CD14-positive monocyte (primary cell): ENCODE measurements at regions not wholly inside any gene's neighbourhood (a gene's known extent, or its start where the extent isn't known, plus 50 kb on each side); places are given as distances from the start of the nearest gene placed in this dataset.

ENCODE experiments used
- DNase-seq, 3 donors: peaks; one replicate each; pipeline ENCODE4 v3.0.0-alpha.2; 2011 to 2022
- H2AFZ ChIP-seq: 2 replicates; pipeline ENCODE4 v1.6.0; 2012; ENCODE audit warnings: mild to moderate bottlenecking, low read depth, low read length, inconsistent platforms; ENCODE audit not compliant: insufficient read depth, poor library complexity, severe bottlenecking
- H3K27ac ChIP-seq, 2 donors: 1 replicate in 1 of 2; 2 replicates in 1 of 2; pipeline ENCODE4 v1.5.1; 2012 to 2013; ENCODE audit warnings: low read length in 2 of 2, control low read depth in 1 of 2, inconsistent platforms in 1 of 2, low read depth in 1 of 2, mild to moderate bottlenecking in 1 of 2
- H3K27me3 ChIP-seq, 2 donors: one replicate each; pipeline versions ENCODE4 v1.6.0 to v1.6.1; 2011 to 2013; ENCODE audit warnings: low read length in 2 of 2; ENCODE audit not compliant: control insufficient read depth in 2 of 2, insufficient read depth in 2 of 2
- H3K36me3 ChIP-seq, 2 donors: replicated peaks in 1 of 2; 1 replicate in 1 of 2; 2 replicates in 1 of 2; pipeline versions ENCODE4 v1.5.1 to v1.6.1; 2012 to 2013; ENCODE audit warnings: low read length in 2 of 2, control low read depth in 1 of 2, inconsistent platforms in 1 of 2, mild to moderate bottlenecking in 1 of 2; ENCODE audit not compliant: insufficient read depth in 2 of 2, control insufficient read depth in 1 of 2
- H3K4me1 ChIP-seq, 2 donors: 1 replicate in 1 of 2; 2 replicates in 1 of 2; pipeline versions ENCODE4 v1.5.1 to v1.6.1; 2012 to 2013; ENCODE audit warnings: low read length in 2 of 2, control low read depth in 1 of 2, inconsistent platforms in 1 of 2, mild to moderate bottlenecking in 1 of 2, moderate library complexity in 1 of 2; ENCODE audit not compliant: insufficient read depth in 2 of 2, control insufficient read depth in 1 of 2
- H3K4me2 ChIP-seq: replicated peaks from 2 replicates; pipeline ENCODE3; 2012; ENCODE audit warnings: low read length, moderate library complexity, mild to moderate bottlenecking; ENCODE audit not compliant: poor library complexity, severe bottlenecking; ENCODE audit errors: extremely low read depth
- H3K4me3 ChIP-seq, 3 experiments: fragments of 200-600 bp in 1 of 3; sonication (generic) in 1 of 3; replicated peaks in 1 of 3; 1 replicate in 2 of 3; 2 replicates in 1 of 3; pipeline ENCODE4 v1.5.1; 2011 to 2013; ENCODE audit warnings: low read length in 3 of 3, mild to moderate bottlenecking in 3 of 3, control low read depth in 2 of 3, low read depth in 2 of 3, inconsistent platforms in 1 of 3, moderate library complexity in 1 of 3
- H3K79me2 ChIP-seq: 2 replicates; pipeline ENCODE4 v1.6.0; 2012; ENCODE audit warnings: mild to moderate bottlenecking, control low read depth, inconsistent platforms, low read length, moderate library complexity; ENCODE audit not compliant: insufficient read depth
- H3K9ac ChIP-seq: 2 replicates; pipeline ENCODE4 v1.6.0; 2017; ENCODE audit warnings: low read length, mild to moderate bottlenecking; ENCODE audit not compliant: insufficient read depth, poor library complexity, severe bottlenecking
- H3K9me3 ChIP-seq, 2 donors: replicated peaks in 1 of 2; 1 replicate in 1 of 2; 2 replicates in 1 of 2; pipeline versions ENCODE4 v1.5.1 to v1.6.1; 2012 to 2013; ENCODE audit warnings: low read length in 2 of 2, control low read depth in 1 of 2; ENCODE audit not compliant: control insufficient read depth in 1 of 2, insufficient read depth in 1 of 2
- H4K20me1 ChIP-seq: 2 replicates; pipeline ENCODE4 v1.6.0; 2012; ENCODE audit warnings: mild to moderate bottlenecking, low read length, control low read depth, moderate library complexity; ENCODE audit not compliant: insufficient read depth
- H3K27ac Mint-ChIP-seq, 7 donors: one replicate each; pipeline ENCODE4 v1.8.0; 2020; ENCODE audit warnings: mild to moderate bottlenecking in 7 of 7, mixed read lengths in 7 of 7, moderate library complexity in 6 of 7, inconsistent platforms in 2 of 7
- H3K27me3 Mint-ChIP-seq, 3 donors: one replicate each; pipeline ENCODE4 v1.8.0; 2021 to 2022; ENCODE audit warnings: low read depth in 3 of 3, mild to moderate bottlenecking in 3 of 3, mixed read lengths in 3 of 3, moderate library complexity in 3 of 3, inconsistent platforms in 1 of 3
- H3K36me3 Mint-ChIP-seq, 2 donors: one replicate each; pipeline ENCODE4 v1.8.0; 2020; ENCODE audit warnings: mixed read lengths in 2 of 2, inconsistent platforms in 1 of 2, mild to moderate bottlenecking in 1 of 2
- H3K4me1 Mint-ChIP-seq: one replicate; pipeline ENCODE4 v1.8.0; 2020; ENCODE audit warnings: mild to moderate bottlenecking, mixed read lengths
- H3K4me3 Mint-ChIP-seq, 2 donors: one replicate each; pipeline ENCODE4 v1.8.0; 2020; ENCODE audit warnings: mild to moderate bottlenecking in 2 of 2, mixed read lengths in 2 of 2, moderate library complexity in 1 of 2
- H3K9me3 Mint-ChIP-seq, 7 donors: one replicate each; pipeline ENCODE4 v1.8.0; 2020 to 2022; ENCODE audit warnings: mixed read lengths in 7 of 7, mild to moderate bottlenecking in 6 of 7, moderate library complexity in 6 of 7, inconsistent platforms in 2 of 7
- CTCF ChIP-seq: fragments of 200-600 bp; IDR thresholded peaks from one replicate; pipeline ENCODE4 v1.8.0; 2022; ENCODE audit warnings: antibody characterized with exemption, mild to moderate bottlenecking
- WGBS: methylation state at CpG from one replicate; pipeline ENCODE4 v1.1.5; 2013; ENCODE audit warnings: missing lambda C conversion rate; ENCODE audit not compliant: insufficient coverage; 5-methylcytosine and 5-hydroxymethylcytosine counted together
- intact Hi-C, 2 donors: fragments of 100-400 bp; cut with micrococcal nuclease; formaldehyde crosslinking; loops; one replicate each; pipeline versions ENCODE4 v1.15.0 to v1.15.1; 2023

- H3K9ac ChIP-seq = no peak overlapping the region
- H4K20me1 ChIP-seq = no peaks in the 10 kb centered on the region
- no peaks in the 10 kb centered on the region for H3K4me1 ChIP-seq
- peaks cover 7 to 15% (median 8%) of the 10 kb centered on the region in 7 donors for H3K9me3 Mint-ChIP-seq
- no peak overlapping the region for H3K27ac ChIP-seq
- no peak for DNase-seq
- H2AFZ ChIP-seq = no peak overlapping the region
- H3K27ac Mint-ChIP-seq = no peak overlapping the region
- no peak overlapping the region for H3K4me3 Mint-ChIP-seq
- no peaks in the 10 kb centered on the region for H3K79me2 ChIP-seq
- no peaks in the 10 kb centered on the region for H3K36me3 Mint-ChIP-seq
- no peaks in the 10 kb centered on the region for H3K36me3 ChIP-seq
- H3K27me3 ChIP-seq = no peaks in the 10 kb centered on the region
- WGBS = no CpG with 5 or more reads among the region's 1 CpG
- no peak for TF ChIP-seq CTCF
- no peak overlapping the region for H3K4me2 ChIP-seq
- H3K27me3 Mint-ChIP-seq = no peaks in the 10 kb centered on the region
- no peaks in the 10 kb centered on the region for H3K4me1 Mint-ChIP-seq
- no peak overlapping the region for H3K4me3 ChIP-seq
- intact Hi-C loops = no loop called here
- peaks cover 3 to 4% of the 10 kb centered on the region in 2 donors for H3K9me3 ChIP-seq
These were observed 463.6 kb downstream of the ETNK1 start for GRCh38 chr12:23088594-23088993.

DNA sequence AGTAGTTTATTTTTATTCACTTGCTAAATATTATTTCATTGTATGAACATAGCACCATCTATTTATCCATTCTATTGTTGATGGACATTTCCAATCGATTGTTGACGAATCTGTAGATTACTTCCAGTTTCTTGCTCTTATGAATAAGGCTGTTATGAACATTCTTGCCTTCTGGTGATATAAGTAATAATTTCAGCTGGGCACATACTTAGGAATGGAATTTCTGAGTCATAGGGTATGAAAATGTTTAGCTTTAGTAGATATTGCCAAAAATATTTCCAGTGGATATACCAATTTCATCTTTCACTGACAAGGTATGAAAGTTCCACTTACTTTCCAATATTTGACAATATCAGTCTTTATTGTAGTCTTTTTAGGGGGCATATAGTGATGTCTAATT lies 468.5 kb downstream of the ETNK1 start:
- H3K4me1 Mint-ChIP-seq = no peaks in the 10 kb centered on the region
- H3K27me3 Mint-ChIP-seq = no peaks in the 10 kb centered on the region
- Histone ChIP-seq H3K36me3 (no peaks in the 10 kb centered on the region), H3K27me3 (no peaks in the 10 kb centered on the region), H3K4me3 (no peak overlapping the region), H2AFZ (no peak overlapping the region), H3K4me1 (no peaks in the 10 kb centered on the region), H3K27ac (no peak overlapping the region), H3K79me2 (no peaks in the 10 kb centered on the region), H3K9ac (no peak overlapping the region), H3K4me2 (no peak overlapping the region), H3K9me3 (peaks cover 5 to 6% of the 10 kb centered on the region in 2 donors), H4K20me1 (no peaks in the 10 kb centered on the region)
- no peak overlapping the region for H3K4me3 Mint-ChIP-seq
- no peak for TF ChIP-seq CTCF
- H3K36me3 Mint-ChIP-seq = no peaks in the 10 kb centered on the region
- DNase-seq = no peak
- peaks cover 0 to 14% (median 7%) of the 10 kb centered on the region in 7 donors for H3K9me3 Mint-ChIP-seq
- WGBS = no CpG with 5 or more reads among the region's 2 CpGs
- no peak overlapping the region for H3K27ac Mint-ChIP-seq
- intact Hi-C loops = no loop called here
